Body of pancreas (tissue), 4 donors: ENCODE measurements at regions not wholly inside any gene's neighbourhood (a gene's known extent, or its start where the extent isn't known, plus 50 kb on each side); places are given as distances from the start of the nearest gene placed in this dataset.

Experiments used
- CTCF ChIP-seq, 7 experiments: fragments of 450-650 bp in 4 of 7; fragments of 200-600 bp in 3 of 7; sonication (generic) in 3 of 7; IDR thresholded peaks; one replicate each; pipeline ENCODE4 v1.5.1; 2016 to 2019; ENCODE audit warnings: antibody characterized with exemption in 7 of 7
- POLR2A ChIP-seq, 3 donors: fragments of 450-650 bp; IDR thresholded peaks; one replicate each; pipeline ENCODE4 v1.6.1; 2016; ENCODE audit warnings: antibody characterized with exemption in 3 of 3, mild to moderate bottlenecking in 2 of 3

GRCh38 chr10:107942826-107943225, 778.3 kb upstream of the SORCS1 start:
- no peak for TF ChIP-seq CTCF (IDR thresholded peaks at IDR 0.05)
- no peak for TF ChIP-seq POLR2A (IDR thresholded peaks at IDR 0.05)
